Astrocyte (in vitro differentiated cells and primary cell): ENCODE measurements at regions not wholly inside any gene's neighbourhood (a gene's known extent, or its start where the extent isn't known, plus 50 kb on each side); places are given as distances from the start of the nearest gene placed in this dataset.

Experiments
- CTCF ChIP-seq: IDR thresholded peaks from 2 replicates; pipeline ENCODE4 v1.5.1; 2011; ENCODE audit warnings: low read depth, mild to moderate bottlenecking, inconsistent platforms, low read length, moderate library complexity; ENCODE audit not compliant: insufficient read depth
- EZH2 ChIP-seq: IDR thresholded peaks from 2 replicates; pipeline ENCODE4 v1.6.1; 2012; ENCODE audit warnings: mild to moderate bottlenecking, low read length, inconsistent platforms; ENCODE audit not compliant: insufficient read depth

GRCh38 chr1:194931166-194931565 lies 1677.1 kb downstream of the KCNT2 start:
- TF ChIP-seq CTCF (no peak), EZH2 (no peak)
